ENCODE measurements at regions not wholly inside any gene's neighbourhood (a gene's known extent, or its start where the extent isn't known, plus 50 kb on each side); places are given as distances from the start of the nearest gene placed in this dataset.

- H3K27ac Mint-ChIP-seq = no peak overlapping the region
- no peaks in the 10 kb centered on the region for H3K4me1 Mint-ChIP-seq
- no peaks in the 10 kb centered on the region for H3K9me3 Mint-ChIP-seq
- no peak overlapping the region for H3K4me3 Mint-ChIP-seq
- DNase-seq (ENCODE audit: low spot score in 2 of 2, unreplicated experiment in 2 of 2) = no peak
- no peak for TF ChIP-seq CTCF (IDR thresholded peaks at IDR 0.05; ENCODE audit: unreplicated experiment)
- H3K36me3 Mint-ChIP-seq = no peaks in the 10 kb centered on the region
- peaks cover 44% of the 10 kb centered on the region for H3K27me3 Mint-ChIP-seq (ENCODE audit: low read depth)
Measured at GRCh38 chr1:213929398-213929797, 58.4 kb upstream of the PROX1 start.

- no peaks in the 10 kb centered on the region for H3K36me3 Mint-ChIP-seq
- H3K4me1 Mint-ChIP-seq = no peaks in the 10 kb centered on the region
- H3K27me3 Mint-ChIP-seq (ENCODE audit: low read depth) = peaks cover 50% of the 10 kb centered on the region
- DNase-seq (ENCODE audit: low spot score in 2 of 2, unreplicated experiment in 2 of 2) = no peak
- H3K9me3 Mint-ChIP-seq = peaks cover under 1% of the 10 kb centered on the region
- no peak for TF ChIP-seq CTCF (IDR thresholded peaks at IDR 0.05; ENCODE audit: unreplicated experiment)
- no peak overlapping the region for H3K4me3 Mint-ChIP-seq
- H3K27ac Mint-ChIP-seq = no peak overlapping the region
Measured at GRCh38 chr1:213931836-213932235, 55.9 kb upstream of the PROX1 start.

- Mint-ChIP-seq H3K4me1 (no peaks in the 10 kb centered on the region), H3K27me3 (ENCODE audit: low read depth) (peaks cover 50% of the 10 kb centered on the region), H3K27ac (no peak overlapping the region), H3K9me3 (peaks cover 3% of the 10 kb centered on the region), H3K36me3 (no peaks in the 10 kb centered on the region), H3K4me3 (no peak overlapping the region)
- DNase-seq (ENCODE audit: low spot score in 2 of 2, unreplicated experiment in 2 of 2) = no peak
- no peak for TF ChIP-seq CTCF (IDR thresholded peaks at IDR 0.05; ENCODE audit: unreplicated experiment)
Measured at GRCh38 chr1:213933336-213933735, 54.4 kb upstream of the PROX1 start.

GRCh38 chr1:213934649-213935048 is 53.1 kb upstream of the PROX1 start:
- Mint-ChIP-seq H3K9me3 (peaks cover 11% of the 10 kb centered on the region), H3K27ac (no peak overlapping the region), H3K4me1 (no peaks in the 10 kb centered on the region), H3K27me3 (ENCODE audit: low read depth) (peaks cover 50% of the 10 kb centered on the region), H3K4me3 (no peak overlapping the region), H3K36me3 (no peaks in the 10 kb centered on the region)
- TF ChIP-seq CTCF (IDR thresholded peaks at IDR 0.05; ENCODE audit: unreplicated experiment) = no peak
- DNase-seq (ENCODE audit: low spot score in 2 of 2, unreplicated experiment in 2 of 2) = no peak

- no peaks in the 10 kb centered on the region for H3K4me1 Mint-ChIP-seq
- H3K36me3 Mint-ChIP-seq = no peaks in the 10 kb centered on the region
- H3K27me3 Mint-ChIP-seq (ENCODE audit: low read depth) = peaks cover 36% of the 10 kb centered on the region
- DNase-seq (ENCODE audit: low spot score in 2 of 2, unreplicated experiment in 2 of 2) = no peak
- H3K4me3 Mint-ChIP-seq = no peak overlapping the region
- H3K9me3 Mint-ChIP-seq = peaks cover 11% of the 10 kb centered on the region
- TF ChIP-seq CTCF (IDR thresholded peaks at IDR 0.05; ENCODE audit: unreplicated experiment) = no peak
- no peak overlapping the region for H3K27ac Mint-ChIP-seq
Measured at GRCh38 chr1:213936571-213936970, 51.2 kb upstream of the PROX1 start.

Data from mesothelial cell of epicardium (in vitro differentiated cells).